H1 (cell line): ENCODE measurements at regions not wholly inside any gene's neighbourhood (a gene's known extent, or its start where the extent isn't known, plus 50 kb on each side); places are given as distances from the start of the nearest gene placed in this dataset.

Experiments
- CTCF ChIA-PET: fragments of 300-600 bp; sonication (Branson Sonifier 250); formaldehyde crosslinking; loops from one replicate; lab custom pipeline; 2021; ENCODE audit not compliant: partially characterized antibody; lab: Charles Lee
- POLR2A ChIA-PET: fragments of 300-600 bp; sonication (Branson Sonifier 250); formaldehyde crosslinking; loops from one replicate; lab custom pipeline; 2021; ENCODE audit warnings: inconsistent platforms; ENCODE audit not compliant: partially characterized antibody; lab: Charles Lee
- DNase-seq, 2 experiments: peaks; one replicate each; pipeline versions ENCODE4 v3.0.0 to v3.0.0-alpha.2; 2010 to 2022; ENCODE audit warnings: low spot score in 2 of 2, low read depth in 1 of 2, mixed read lengths in 1 of 2
- FAIRE-seq: peaks from 2 replicates; lab custom pipeline; 2011; peaks lifted over from hg19 to GRCh38; lab: Jason Lieb, UNC
- H2AFZ ChIP-seq: 2 replicates; pipeline ENCODE4 v1.8.1; 2012; ENCODE audit warnings: low read length, inconsistent platforms
- H2AK5ac ChIP-seq: 2 replicates; pipeline ENCODE4 v1.6.1; 2013; ENCODE audit warnings: low read depth, low read length
- H2BK120ac ChIP-seq: replicated peaks from 2 replicates; pipeline ENCODE3; 2013; ENCODE audit warnings: low read depth, low read length, inconsistent platforms
- H2BK12ac ChIP-seq: 2 replicates; pipeline ENCODE4 v1.6.1; 2013; ENCODE audit warnings: low read depth, low read length
- H2BK15ac ChIP-seq: 2 replicates; pipeline ENCODE4 v1.6.1; 2013; ENCODE audit warnings: low read length
- H2BK20ac ChIP-seq: 2 replicates; pipeline ENCODE4 v1.6.1; 2013; ENCODE audit warnings: low read length
- H2BK5ac ChIP-seq: 2 replicates; pipeline ENCODE4 v1.6.1; 2013; ENCODE audit warnings: low read depth, low read length
- H3K14ac ChIP-seq: 2 replicates; pipeline ENCODE4 v1.6.1; 2013; ENCODE audit warnings: inconsistent platforms; ENCODE audit not compliant: insufficient read length
- H3K18ac ChIP-seq: 2 replicates; pipeline ENCODE4 v1.6.1; 2013; ENCODE audit warnings: low read length; ENCODE audit errors: extremely low read depth
- H3K23ac ChIP-seq: 2 replicates; pipeline ENCODE4 v1.6.1; 2013; ENCODE audit warnings: inconsistent platforms; ENCODE audit not compliant: insufficient read length
- H3K23me2 ChIP-seq: 2 replicates; pipeline ENCODE4 v1.6.1; 2013; ENCODE audit warnings: low read depth, low read length
- H3K27ac ChIP-seq: 2 replicates; pipeline ENCODE4 v1.6.1; 2011; ENCODE audit warnings: low read depth, low read length, inconsistent platforms
- H3K27me3 ChIP-seq, 4 experiments: replicated peaks in 1 of 4; 1 replicate in 1 of 4; 2 replicates in 3 of 4; pipeline versions ENCODE4 v1.6.1 to v1.8.1; 2011 to 2013; ENCODE audit warnings: low read length in 3 of 4, mild to moderate bottlenecking in 3 of 4, inconsistent platforms in 2 of 4, mixed read lengths in 2 of 4, moderate library complexity in 1 of 4; ENCODE audit not compliant: control insufficient read depth in 3 of 4, insufficient read depth in 3 of 4; ENCODE audit errors: extremely low read depth in 1 of 4
- H3K36me3 ChIP-seq, 4 experiments: 2 replicates each; pipeline versions ENCODE4 v1.6.1 to v1.8.1; 2011 to 2013; ENCODE audit warnings: mild to moderate bottlenecking in 4 of 4, low read length in 3 of 4, moderate library complexity in 2 of 4, control low read depth in 1 of 4, inconsistent platforms in 1 of 4; ENCODE audit not compliant: insufficient read depth in 4 of 4, control insufficient read depth in 2 of 4
- H3K4ac ChIP-seq: replicated peaks from 2 replicates; pipeline ENCODE3; 2013; ENCODE audit warnings: low read length, low read depth, mixed read lengths, inconsistent platforms; ENCODE audit not compliant: insufficient read length
- H3K4me1 ChIP-seq, 4 experiments: replicated peaks in 1 of 4; 1 replicate in 1 of 4; 2 replicates in 3 of 4; pipeline versions ENCODE4 v1.6.1 to v1.8.1; 2011 to 2013; ENCODE audit warnings: low read length in 3 of 4, inconsistent platforms in 2 of 4, mixed read lengths in 1 of 4; ENCODE audit not compliant: insufficient read depth in 4 of 4, control insufficient read depth in 3 of 4
- H3K4me2 ChIP-seq, 2 experiments: 2 replicates each; pipeline versions ENCODE4 v1.6.1 to v1.8.1; 2011 to 2013; ENCODE audit warnings: low read depth in 2 of 2, low read length in 2 of 2, control low read depth in 1 of 2, inconsistent platforms in 1 of 2, mild to moderate bottlenecking in 1 of 2; ENCODE audit not compliant: insufficient read depth in 1 of 2
- H3K4me3 ChIP-seq, 4 experiments: fragments of 200-600, 300-600 bp in 1 of 4; sonication (generic), shearing (Covaris generic), sonication (Bioruptor Twin) in 1 of 4; 2 replicates each; pipeline versions ENCODE4 v1.5.1 to v1.8.1; 2011 to 2016; ENCODE audit warnings: low read length in 4 of 4, low read depth in 3 of 4, control low read depth in 2 of 4, inconsistent platforms in 2 of 4, mild to moderate bottlenecking in 2 of 4, mixed read lengths in 1 of 4, moderate library complexity in 1 of 4; ENCODE audit not compliant: insufficient read depth in 2 of 4; ENCODE audit errors: extremely low read depth in 1 of 4
- H3K56ac ChIP-seq: replicated peaks from 2 replicates; pipeline ENCODE3; 2013; ENCODE audit warnings: low read depth, mild to moderate bottlenecking, mixed read lengths, low read length, inconsistent platforms; ENCODE audit not compliant: insufficient read length
- H3K79me1 ChIP-seq: 2 replicates; pipeline ENCODE4 v1.6.1; 2013; ENCODE audit warnings: low read depth, low read length, control low read depth
- H3K79me2 ChIP-seq, 2 experiments: 2 replicates each; pipeline versions ENCODE4 v1.6.1 to v1.8.1; 2012 to 2013; ENCODE audit warnings: low read length in 2 of 2, mild to moderate bottlenecking in 2 of 2, inconsistent platforms in 1 of 2; ENCODE audit not compliant: insufficient read depth in 2 of 2, control insufficient read depth in 1 of 2
- H3K9ac ChIP-seq, 4 experiments: replicated peaks in 1 of 4; 1 replicate in 1 of 4; 2 replicates in 3 of 4; pipeline versions ENCODE4 v1.6.1 to v1.8.1; 2011 to 2013; ENCODE audit warnings: low read depth in 3 of 4, low read length in 3 of 4, control low read depth in 2 of 4, mild to moderate bottlenecking in 2 of 4, moderate library complexity in 2 of 4, inconsistent platforms in 1 of 4; ENCODE audit errors: extremely low read depth in 1 of 4
- H3K9me3 ChIP-seq, 2 experiments: 2 replicates each; pipeline versions ENCODE4 v1.6.1 to v1.8.1; 2012 to 2013; ENCODE audit warnings: mild to moderate bottlenecking in 2 of 2, moderate library complexity in 2 of 2, control low read depth in 1 of 2, inconsistent platforms in 1 of 2, low read depth in 1 of 2, low read length in 1 of 2, mixed read lengths in 1 of 2; ENCODE audit not compliant: insufficient read depth in 2 of 2
- H4K20me1 ChIP-seq, 2 experiments: replicated peaks in 1 of 2; 2 replicates each; pipeline versions ENCODE3 to v1.8.1; 2011 to 2013; ENCODE audit warnings: inconsistent platforms in 2 of 2, low read length in 2 of 2, mild to moderate bottlenecking in 1 of 2; ENCODE audit not compliant: insufficient read depth in 2 of 2, control insufficient read depth in 1 of 2
- H4K5ac ChIP-seq: 2 replicates; pipeline ENCODE4 v1.6.1; 2013; ENCODE audit warnings: low read length, low read depth, mixed read lengths, inconsistent platforms; ENCODE audit not compliant: insufficient read length
- H4K8ac ChIP-seq: 2 replicates; pipeline ENCODE4 v1.8.0; 2013; ENCODE audit warnings: mild to moderate bottlenecking, moderate library complexity, low read length, inconsistent platforms; ENCODE audit not compliant: insufficient read depth; ENCODE audit errors: extremely low read depth
- H4K91ac ChIP-seq: replicated peaks from 2 replicates; pipeline ENCODE3; 2013; ENCODE audit warnings: low read length, mixed read lengths, inconsistent platforms; ENCODE audit not compliant: insufficient read length
- CREB1 ChIP-seq: IDR thresholded peaks from 2 replicates; pipeline ENCODE4 v1.6.1; 2012; ENCODE audit warnings: inconsistent platforms
- EP300 ChIP-seq, 2 experiments: IDR thresholded peaks; 1 replicate in 1 of 2; 2 replicates in 1 of 2; pipeline ENCODE4 v1.6.1; 2011 to 2012; ENCODE audit warnings: low read depth in 2 of 2, low read length in 2 of 2, mild to moderate bottlenecking in 2 of 2, borderline replicate concordance in 1 of 2, inconsistent platforms in 1 of 2, moderate library complexity in 1 of 2
- RXRA ChIP-seq: IDR thresholded peaks from 2 replicates; pipeline ENCODE4 v1.6.1; 2011; ENCODE audit warnings: low read depth, mild to moderate bottlenecking, low read length, moderate library complexity; ENCODE audit not compliant: insufficient read depth
- WGBS, 2 experiments: shearing (Covaris generic) in 1 of 2; methylation state at CpG; one replicate each; pipeline versions ENCODE4 v1.1.6 to v1.1.7; 2013 to 2015; ENCODE audit warnings: low lambda C conversion rate in 2 of 2, mixed read lengths in 2 of 2, inconsistent platforms in 1 of 2, low coverage in 1 of 2, missing lambda C conversion rate in 1 of 2; ENCODE audit not compliant: insufficient replicate concordance in 2 of 2, insufficient coverage in 1 of 2, insufficient read length in 1 of 2; ENCODE audit errors: extremely low coverage in 1 of 2, missing lambda C conversion rate in 1 of 2; 5-methylcytosine and 5-hydroxymethylcytosine counted together

GRCh38 chr6:16995511-16996250 lies 106.2 kb upstream of the STMND1 start:
- POLR2A ChIA-PET: no interaction called here

More at GRCh38 chr6:16995511-16996250, 106.2 kb upstream of the STMND1 start:
- no peak for TF ChIP-seq RXRA
- TF ChIP-seq EP300 (IDR thresholded peaks at IDR 0.05; ENCODE audit: borderline replicate concordance in 1 of 2, low read depth in 2 of 2, low read length in 2 of 2): no peak
- TF ChIP-seq CREB1: no peak
- TF ChIP-seq, all 59 proteins: peak for 0
- H3K23ac ChIP-seq: no peak overlapping the region
- no peak overlapping the region for H4K8ac ChIP-seq
- 93% methylated on average over 6 of the region's 6 CpGs; no CpG with 5 or more reads in 1 of the 2 experiments for WGBS, 2 experiments
- H3K18ac ChIP-seq: no peak overlapping the region
- no peak overlapping the region for H3K56ac ChIP-seq
- CTCF ChIA-PET: interaction anchor here (1.6 to 1.8 kb wide), 2 partner anchors 9 to 710 kb away, joined by 4 to 5 read pairs; no protein-coding TSS in a partner anchor
- no peak overlapping the region for H2BK5ac ChIP-seq
- H3K4me1 ChIP-seq: no peaks in the 10 kb centered on the region
- H3K27me3 ChIP-seq: no peaks in the 10 kb centered on the region
- no peak overlapping the region for H3K4ac ChIP-seq
- H3K36me3 ChIP-seq: no peaks in the 10 kb centered on the region
- DNase-seq: no peak
- no peak overlapping the region for H2BK20ac ChIP-seq
- no peak overlapping the region for H2BK120ac ChIP-seq
- no peak overlapping the region for H3K4me3 ChIP-seq
- H2AFZ ChIP-seq: no peak overlapping the region
- H3K14ac ChIP-seq: no peak overlapping the region
- H3K79me1 ChIP-seq: no peaks in the 10 kb centered on the region
- H2AK5ac ChIP-seq: no peak overlapping the region
- no peak overlapping the region for H3K9ac ChIP-seq
- H4K91ac ChIP-seq: no peak overlapping the region
- H4K5ac ChIP-seq: no peak overlapping the region
- H4K20me1 ChIP-seq: no peaks in the 10 kb centered on the region
- H2BK15ac ChIP-seq: no peak overlapping the region
- H3K79me2 ChIP-seq: no peaks in the 10 kb centered on the region
- H3K4me2 ChIP-seq: no peak overlapping the region
- no peaks in the 10 kb centered on the region for H3K9me3 ChIP-seq
- no peak for FAIRE-seq
- no peak overlapping the region for H3K27ac ChIP-seq
- H3K23me2 ChIP-seq: peaks cover 4% of the 10 kb centered on the region; the same call in 1 of the 2 replicates
- no peak overlapping the region for H2BK12ac ChIP-seq
